ENCODE measurements at regions not wholly inside any gene's neighbourhood (a gene's known extent, or its start where the extent isn't known, plus 50 kb on each side); places are given as distances from the start of the nearest gene placed in this dataset.

- no peaks in the 10 kb centered on the region for H3K36me3 Mint-ChIP-seq (ENCODE audit: insufficient read depth in 1 of 3, low read depth in 3 of 3)
- WGBS (ENCODE audit: extremely low coverage, insufficient read length, low lambda C conversion rate), result no CpG with 5 or more reads among the region's 11 CpGs
- H3K9me3 ChIP-seq (ENCODE audit: control insufficient read depth, low read depth, low read length), result no peaks in the 10 kb centered on the region
- no peak overlapping the region for H2AFZ ChIP-seq (ENCODE audit: low read length)
- DNase-seq, result no peak
- no peak overlapping the region for H3K27ac Mint-ChIP-seq
- H2BK120ac ChIP-seq (ENCODE audit: low read depth, low read length, poor library complexity, severe bottlenecking), result no peak overlapping the region
- H2AK5ac ChIP-seq (ENCODE audit: insufficient read length, low read length), result no peak overlapping the region
- no peaks in the 10 kb centered on the region; the same call in 1 of the 2 replicates for H3K4me1 ChIP-seq (ENCODE audit: insufficient read depth, low read length)
- no peak overlapping the region for H4K8ac ChIP-seq (replicated peaks; ENCODE audit: insufficient read length, low read depth, low read length)
- H3K4me1 Mint-ChIP-seq, result peaks cover 9 to 20% of the 10 kb centered on the region in 2 experiments
- TF ChIP-seq CTCF (conservative IDR thresholded peaks at IDR 0.05), result no peak
- H2BK12ac ChIP-seq (ENCODE audit: insufficient read length, low read depth, low read length), result no peak overlapping the region
- H2BK20ac ChIP-seq (ENCODE audit: low read depth, low read length, poor library complexity, severe bottlenecking), result no peak overlapping the region
- no peak overlapping the region for H2BK5ac ChIP-seq (ENCODE audit: insufficient read length, low read length)
- no peaks in the 10 kb centered on the region; a peak in 1 of 5 replicates for H3K9me3 Mint-ChIP-seq
- no peak overlapping the region for H2BK15ac ChIP-seq (ENCODE audit: low read depth, low read length)
- H3K27ac ChIP-seq (ENCODE audit: insufficient read length, low read depth, low read length), result no peak overlapping the region
- no peak overlapping the region for H4K5ac ChIP-seq (ENCODE audit: insufficient read length, low read depth, low read length)
- no peak overlapping the region for H3K18ac ChIP-seq (ENCODE audit: insufficient read length, low read depth, low read length)
- H3K23ac ChIP-seq (ENCODE audit: insufficient read length, low read depth, low read length), result no peak overlapping the region
- no peak overlapping the region for H4K91ac ChIP-seq (ENCODE audit: insufficient read length, low read depth, low read length)
- no peak overlapping the region for H3T11ph ChIP-seq (ENCODE audit: low read length)
- peaks cover 2% of the 10 kb centered on the region; the same call in 1 of the 2 replicates for H3K27me3 Mint-ChIP-seq (ENCODE audit: low read depth)
- no peaks in the 10 kb centered on the region for H3K23me2 ChIP-seq (ENCODE audit: insufficient read length, low read depth, low read length, poor library complexity, severe bottlenecking)
- no peak overlapping the region for H3K9ac ChIP-seq (ENCODE audit: extremely low read depth, insufficient read length, low read length)
- no peaks in the 10 kb centered on the region for H4K20me1 ChIP-seq (ENCODE audit: control insufficient read depth, insufficient read depth, insufficient read length)
- no peaks in the 10 kb centered on the region for H3K79me2 ChIP-seq (ENCODE audit: insufficient read depth, low read length)
- H3K4me3 Mint-ChIP-seq, result no peak overlapping the region
- no peak overlapping the region for H3K4me2 ChIP-seq (ENCODE audit: insufficient read depth, insufficient read length, low read length)
- H3K56ac ChIP-seq (ENCODE audit: insufficient read length, low read depth, low read length), result no peak overlapping the region
- no peak overlapping the region for H3K4ac ChIP-seq (ENCODE audit: low read depth, low read length)
- H3K79me1 ChIP-seq (ENCODE audit: insufficient read depth, low read depth, low read length, poor library complexity, severe bottlenecking), result no peaks in the 10 kb centered on the region
- H3K27me3 ChIP-seq (ENCODE audit: insufficient read depth, low read length), result no peaks in the 10 kb centered on the region
- no peak overlapping the region for H3K14ac ChIP-seq (ENCODE audit: insufficient read depth, low read length)
Measured at GRCh38 chr11:15651816-15652215, 537.1 kb downstream of the INSC start.

All from H9 (cell line).